T-helper 1 cell treated with Interleukin-12 subunit alpha and Interleukin-12 subunit beta and Interleukin-4 antibody, amounts not matched to agents 30 μg/mL and 1 μg/mL, for 36 hours (primary cell): ENCODE measurements at regions not wholly inside any gene's neighbourhood (a gene's known extent, or its start where the extent isn't known, plus 50 kb on each side); places are given as distances from the start of the nearest gene placed in this dataset.

Experiments used
- H3K27ac Mint-ChIP-seq: one replicate; pipeline ENCODE4 v1.8.0; 2021; ENCODE audit warnings: mild to moderate bottlenecking, mixed read lengths
- H3K27me3 Mint-ChIP-seq: one replicate; pipeline ENCODE4 v1.8.0; 2021; ENCODE audit warnings: low read depth, mixed read lengths
- H3K36me3 Mint-ChIP-seq: one replicate; pipeline ENCODE4 v1.8.0; 2021; ENCODE audit warnings: low read depth, mixed read lengths
- H3K4me1 Mint-ChIP-seq: one replicate; pipeline ENCODE4 v1.8.0; 2021; ENCODE audit warnings: low read depth, mixed read lengths
- H3K4me3 Mint-ChIP-seq: one replicate; pipeline ENCODE4 v1.8.0; 2021; ENCODE audit warnings: mild to moderate bottlenecking, moderate library complexity, mixed read lengths
- H3K9me3 Mint-ChIP-seq: one replicate; pipeline ENCODE4 v1.8.0; 2021; ENCODE audit warnings: mixed read lengths

DNA sequence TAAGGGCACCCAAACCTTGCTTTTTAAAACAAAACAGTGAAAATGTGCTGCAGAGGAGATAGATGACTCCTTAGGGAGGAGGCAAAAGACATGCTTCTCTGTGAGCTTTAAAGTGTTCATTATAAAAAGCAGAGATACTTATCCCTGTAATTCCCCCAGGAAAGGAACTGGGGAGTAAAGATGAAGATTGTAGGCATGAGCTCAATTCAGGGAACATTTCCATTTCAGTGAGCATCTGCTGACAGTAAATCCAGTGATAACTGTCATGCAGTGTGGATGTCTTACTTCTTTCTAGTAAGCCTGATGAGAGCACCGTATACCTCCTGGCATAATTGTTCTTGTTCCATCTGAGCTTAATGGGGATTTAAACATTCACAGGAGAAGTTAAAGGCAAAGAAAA lies 1296.5 kb downstream of the MRPL39 start:
- Mint-ChIP-seq H3K27ac (no peak overlapping the region), H3K4me3 (no peak overlapping the region), H3K27me3 (no peaks in the 10 kb centered on the region), H3K9me3 (peaks cover 3% of the 10 kb centered on the region), H3K36me3 (no peaks in the 10 kb centered on the region), H3K4me1 (no peaks in the 10 kb centered on the region)

DNA sequence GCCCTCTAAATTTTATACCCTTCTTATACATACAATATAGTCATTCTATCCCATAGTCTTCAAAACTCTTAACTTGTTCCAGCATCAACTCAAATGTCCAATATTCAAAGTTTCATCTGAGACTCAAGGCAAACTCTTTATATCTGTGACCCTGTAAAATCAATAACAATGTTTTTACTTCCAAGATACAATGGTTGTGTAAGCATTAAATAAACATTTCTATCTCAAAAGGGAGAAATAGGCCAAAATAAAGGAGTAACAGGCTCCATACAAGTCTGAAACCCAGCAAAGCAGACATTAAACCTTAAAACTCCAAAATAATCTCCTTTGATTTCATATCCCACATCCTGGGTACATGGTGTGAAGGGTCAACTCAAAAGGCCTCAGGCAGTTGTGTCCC lies 1299.1 kb downstream of the MRPL39 start:
- Mint-ChIP-seq H3K36me3 (no peaks in the 10 kb centered on the region), H3K4me3 (no peak overlapping the region), H3K27me3 (no peaks in the 10 kb centered on the region), H3K4me1 (no peaks in the 10 kb centered on the region), H3K9me3 (peaks cover 3% of the 10 kb centered on the region), H3K27ac (no peak overlapping the region)

DNA sequence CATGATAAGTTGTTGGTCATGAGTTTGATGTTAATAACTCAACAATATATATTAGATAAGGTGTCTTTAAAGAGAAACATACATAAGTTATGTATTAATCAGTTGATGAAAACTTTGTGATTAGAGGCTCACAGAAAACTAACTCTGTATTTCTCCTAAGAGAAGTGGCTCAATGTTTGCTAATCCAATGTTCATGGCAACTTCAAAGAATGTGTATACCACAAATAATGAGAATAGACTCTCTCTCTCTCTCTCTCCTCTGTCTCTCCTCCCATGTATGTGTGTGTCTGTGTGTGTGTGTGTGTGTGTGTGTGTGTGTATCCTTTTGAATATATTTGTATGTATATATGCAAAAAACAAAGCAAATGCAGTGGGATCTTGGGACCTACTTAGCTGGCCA lies 1304.9 kb downstream of the MRPL39 start:
- Mint-ChIP-seq H3K27ac (no peak overlapping the region), H3K27me3 (no peaks in the 10 kb centered on the region), H3K4me1 (no peaks in the 10 kb centered on the region), H3K36me3 (no peaks in the 10 kb centered on the region), H3K4me3 (no peak overlapping the region), H3K9me3 (no peaks in the 10 kb centered on the region)

DNA sequence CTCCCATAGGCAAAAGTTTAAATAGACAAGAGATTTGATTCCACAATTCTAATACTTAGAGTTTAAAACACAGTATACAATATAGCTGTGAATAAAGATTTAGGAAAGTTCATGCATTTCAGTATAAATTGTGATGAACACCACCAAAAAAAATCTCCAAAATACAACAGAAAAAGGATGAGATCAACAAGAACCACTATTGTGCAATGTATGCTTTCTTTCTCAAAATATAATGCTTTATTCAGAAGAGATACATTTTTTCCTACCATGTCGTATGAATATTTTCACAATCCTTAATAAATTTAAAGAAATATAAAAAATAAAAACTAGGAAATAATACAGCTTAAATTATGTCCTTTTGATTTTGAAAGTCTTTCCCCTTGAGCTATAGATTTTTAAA lies 1309.2 kb downstream of the MRPL39 start:
- H3K4me1 Mint-ChIP-seq: no peaks in the 10 kb centered on the region
- no peak overlapping the region for H3K27ac Mint-ChIP-seq
- H3K27me3 Mint-ChIP-seq: no peaks in the 10 kb centered on the region
- no peak overlapping the region for H3K4me3 Mint-ChIP-seq
- H3K9me3 Mint-ChIP-seq: no peaks in the 10 kb centered on the region
- H3K36me3 Mint-ChIP-seq: no peaks in the 10 kb centered on the region

DNA sequence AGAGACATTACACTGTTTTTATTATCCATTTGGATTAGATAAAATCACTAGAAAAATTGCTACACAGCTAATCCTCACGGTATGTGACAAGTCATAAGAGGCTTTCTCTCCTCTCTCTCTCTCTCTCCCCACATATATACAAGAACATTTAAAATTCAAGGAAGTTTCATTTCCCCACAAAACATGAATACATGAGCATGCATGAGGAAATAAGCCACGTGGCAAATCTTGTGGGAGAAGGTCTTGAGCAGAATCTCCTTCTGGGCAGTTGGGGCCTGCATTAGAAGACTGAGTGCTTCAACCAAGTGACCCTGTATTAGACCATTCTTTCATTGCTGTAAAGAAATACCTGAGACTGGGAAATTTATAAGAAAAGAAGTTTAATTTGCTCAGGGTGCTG lies 1313.1 kb downstream of the MRPL39 start:
- Mint-ChIP-seq H3K36me3 (no peaks in the 10 kb centered on the region), H3K4me1 (peaks cover 6% of the 10 kb centered on the region), H3K4me3 (no peak overlapping the region), H3K27ac (no peak overlapping the region), H3K27me3 (no peaks in the 10 kb centered on the region), H3K9me3 (no peaks in the 10 kb centered on the region)

DNA sequence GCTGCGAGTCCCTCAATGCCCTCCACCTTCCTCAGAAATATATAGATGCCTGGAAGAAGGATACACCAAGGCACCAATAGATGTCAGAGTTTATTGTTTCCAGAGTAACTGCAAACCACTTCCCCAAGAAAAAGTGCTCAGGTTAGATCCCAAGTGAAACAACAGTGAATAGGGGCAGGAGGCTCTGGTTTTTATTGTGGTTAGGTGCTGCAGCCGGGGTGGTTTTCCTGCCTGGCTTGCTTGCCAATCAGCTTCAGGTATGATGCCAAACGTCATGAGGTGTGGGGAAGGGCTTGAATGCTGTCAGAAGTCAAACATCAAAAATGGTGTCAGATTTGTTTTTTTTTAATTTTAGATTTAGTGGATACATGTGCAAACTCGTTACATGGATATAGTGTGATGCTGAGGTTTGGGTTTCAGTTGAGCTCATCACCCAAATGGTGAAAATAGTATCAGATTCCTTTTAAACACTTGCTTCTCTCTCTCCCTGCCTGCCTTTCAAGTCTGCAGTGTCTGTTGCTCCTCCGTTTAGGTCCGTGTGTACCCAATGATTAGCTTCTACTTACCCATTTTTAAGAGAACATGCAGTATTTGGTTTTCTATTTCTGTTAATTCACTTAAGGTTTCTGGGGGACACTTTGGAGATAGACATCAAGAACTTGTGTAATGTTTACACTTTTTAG lies 1317.0 kb downstream of the MRPL39 start:
- Mint-ChIP-seq H3K4me1 (peaks cover 6% of the 10 kb centered on the region), H3K27ac (no peak overlapping the region), H3K36me3 (no peaks in the 10 kb centered on the region), H3K9me3 (no peaks in the 10 kb centered on the region), H3K4me3 (peak overlapping the region; percentile 12), H3K27me3 (no peaks in the 10 kb centered on the region)

DNA sequence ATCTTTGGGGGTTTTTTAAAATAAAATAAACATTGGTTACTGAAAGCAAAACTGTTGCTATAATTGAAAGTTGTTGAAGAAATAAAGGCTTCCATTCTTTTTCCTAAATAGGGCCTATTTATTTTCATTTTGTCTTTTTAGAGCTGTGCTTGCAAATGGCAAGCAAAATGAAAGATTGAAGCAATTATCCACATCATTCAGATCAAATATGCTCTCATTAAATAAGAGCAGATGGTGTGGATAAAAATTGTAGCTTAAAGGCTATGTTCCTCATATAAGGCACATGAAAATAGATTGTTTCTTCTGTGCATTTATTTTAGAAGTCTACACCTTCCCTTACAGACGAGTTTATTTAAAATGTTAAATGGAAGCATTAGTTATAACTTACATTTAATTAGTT lies 1317.7 kb downstream of the MRPL39 start:
- H3K27ac Mint-ChIP-seq: no peak overlapping the region

DNA sequence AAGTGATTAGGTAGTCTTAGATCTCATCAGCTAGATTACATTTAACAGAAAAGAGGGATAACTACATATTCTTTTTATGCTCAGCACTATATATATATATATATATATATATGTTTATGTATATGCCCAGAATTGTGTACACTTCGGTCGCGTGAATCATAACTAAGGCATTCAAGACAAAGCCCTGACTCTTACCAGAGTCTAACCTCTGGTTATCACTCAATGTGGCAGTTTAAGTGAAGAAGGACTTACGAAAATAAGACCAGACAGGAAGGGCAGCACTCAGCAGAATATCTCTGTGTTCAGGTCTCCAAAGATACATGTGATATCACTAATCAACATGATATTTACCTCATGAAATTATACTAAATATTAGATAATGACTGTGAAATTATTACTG lies 1326.7 kb downstream of the MRPL39 start:
- Mint-ChIP-seq H3K4me1 (no peaks in the 10 kb centered on the region), H3K4me3 (no peak overlapping the region), H3K9me3 (no peaks in the 10 kb centered on the region), H3K27me3 (no peaks in the 10 kb centered on the region), H3K36me3 (no peaks in the 10 kb centered on the region), H3K27ac (no peak overlapping the region)

More for the DNA sequence above, 1317.7 kb downstream of the MRPL39 start:
- H3K4me3 Mint-ChIP-seq: no peak overlapping the region
- H3K4me1 Mint-ChIP-seq: peaks cover 6% of the 10 kb centered on the region
- no peaks in the 10 kb centered on the region for H3K9me3 Mint-ChIP-seq
- H3K27me3 Mint-ChIP-seq: no peaks in the 10 kb centered on the region
- no peaks in the 10 kb centered on the region for H3K36me3 Mint-ChIP-seq

DNA sequence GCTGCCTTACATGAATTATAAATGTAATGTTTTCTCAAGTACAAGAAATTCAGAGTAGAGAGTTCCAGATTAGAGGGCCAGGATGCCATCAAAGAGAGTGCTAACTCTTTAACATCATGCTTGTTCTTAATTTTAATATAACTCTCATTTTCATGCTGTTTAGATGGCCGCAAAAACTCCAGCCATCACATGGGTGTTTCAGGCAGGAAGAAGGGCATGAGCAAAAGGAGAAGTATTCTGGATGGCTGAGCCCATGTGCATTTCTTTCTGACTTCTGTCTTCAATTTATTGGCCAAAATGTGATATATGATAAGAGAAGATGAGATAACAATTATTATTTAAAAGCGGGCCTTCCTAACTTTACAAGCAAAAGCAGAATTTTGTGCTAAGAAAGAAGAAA lies 1328.6 kb downstream of the MRPL39 start:
- no peaks in the 10 kb centered on the region for H3K9me3 Mint-ChIP-seq
- H3K4me3 Mint-ChIP-seq: no peak overlapping the region
- H3K36me3 Mint-ChIP-seq: no peaks in the 10 kb centered on the region
- H3K4me1 Mint-ChIP-seq: no peaks in the 10 kb centered on the region
- no peaks in the 10 kb centered on the region for H3K27me3 Mint-ChIP-seq
- no peak overlapping the region for H3K27ac Mint-ChIP-seq

DNA sequence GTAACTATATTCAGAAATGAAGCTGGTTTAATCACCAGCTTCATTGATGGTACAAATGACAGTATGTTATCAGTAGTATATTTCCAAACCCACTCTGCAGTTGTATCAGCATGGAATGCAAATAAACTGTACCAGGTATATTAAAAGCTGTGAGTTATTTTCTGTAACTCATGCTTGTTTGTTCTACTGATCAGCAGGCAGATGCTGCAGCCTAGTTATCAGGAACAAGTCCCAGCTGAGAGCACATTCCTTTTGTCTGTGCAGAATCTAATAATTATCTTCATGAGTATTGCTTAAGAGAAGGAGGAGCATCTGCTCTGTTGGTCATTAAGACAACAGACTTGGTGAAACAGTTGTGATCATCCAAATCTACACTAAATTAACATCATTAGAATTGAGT lies 1331.1 kb downstream of the MRPL39 start:
- Mint-ChIP-seq H3K27me3 (no peaks in the 10 kb centered on the region), H3K4me1 (no peaks in the 10 kb centered on the region)

DNA sequence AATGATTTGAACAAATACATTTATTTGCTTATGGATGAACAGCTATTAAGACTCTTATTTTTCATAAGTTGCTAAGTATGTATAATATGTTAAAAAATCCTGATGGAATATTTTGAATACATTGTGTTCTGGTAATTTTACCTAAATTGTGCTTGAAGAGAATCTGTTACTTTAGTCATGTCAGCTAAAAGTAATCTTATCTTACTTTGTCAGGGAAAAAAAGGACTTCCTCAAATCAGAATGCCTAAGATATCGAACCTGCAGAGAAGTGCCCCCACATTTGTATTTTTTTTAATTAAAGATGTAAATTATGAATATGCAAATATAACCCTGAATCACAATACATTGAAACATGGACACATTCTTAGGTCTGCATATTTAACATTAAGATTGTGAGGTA lies 1331.7 kb downstream of the MRPL39 start:
- no peak overlapping the region for H3K27ac Mint-ChIP-seq
- no peaks in the 10 kb centered on the region for H3K36me3 Mint-ChIP-seq
- no peaks in the 10 kb centered on the region for H3K9me3 Mint-ChIP-seq
- H3K4me3 Mint-ChIP-seq: no peak overlapping the region
- no peaks in the 10 kb centered on the region for H3K27me3 Mint-ChIP-seq
- no peaks in the 10 kb centered on the region for H3K4me1 Mint-ChIP-seq

More for the DNA sequence above, 1331.1 kb downstream of the MRPL39 start:
- no peaks in the 10 kb centered on the region for H3K9me3 Mint-ChIP-seq
- no peak overlapping the region for H3K27ac Mint-ChIP-seq
- H3K4me3 Mint-ChIP-seq: no peak overlapping the region
- H3K36me3 Mint-ChIP-seq: no peaks in the 10 kb centered on the region

DNA sequence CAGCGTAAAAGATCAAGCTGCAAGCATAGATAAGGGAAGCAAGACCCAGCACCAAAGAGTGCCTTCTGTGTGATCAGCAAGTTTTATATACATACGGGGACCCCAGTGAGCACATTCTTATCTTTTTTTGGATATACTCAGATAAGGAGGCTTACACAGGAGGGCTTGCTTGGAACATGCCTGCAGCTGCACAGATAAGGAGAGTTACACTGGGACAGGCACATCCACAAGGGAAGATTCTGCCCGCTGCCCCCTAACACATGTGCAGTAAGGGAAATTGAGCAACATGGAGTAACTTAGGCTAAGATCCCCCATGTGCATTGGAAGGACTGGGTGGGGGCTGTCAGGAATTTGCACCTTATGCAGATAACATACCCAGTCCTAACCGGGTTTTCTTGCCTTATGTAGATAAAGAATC lies 1334.8 kb downstream of the MRPL39 start:
- Mint-ChIP-seq H3K27me3 (no peaks in the 10 kb centered on the region), H3K4me3 (no peak overlapping the region), H3K27ac (no peak overlapping the region), H3K4me1 (no peaks in the 10 kb centered on the region), H3K9me3 (no peaks in the 10 kb centered on the region), H3K36me3 (no peaks in the 10 kb centered on the region)

DNA sequence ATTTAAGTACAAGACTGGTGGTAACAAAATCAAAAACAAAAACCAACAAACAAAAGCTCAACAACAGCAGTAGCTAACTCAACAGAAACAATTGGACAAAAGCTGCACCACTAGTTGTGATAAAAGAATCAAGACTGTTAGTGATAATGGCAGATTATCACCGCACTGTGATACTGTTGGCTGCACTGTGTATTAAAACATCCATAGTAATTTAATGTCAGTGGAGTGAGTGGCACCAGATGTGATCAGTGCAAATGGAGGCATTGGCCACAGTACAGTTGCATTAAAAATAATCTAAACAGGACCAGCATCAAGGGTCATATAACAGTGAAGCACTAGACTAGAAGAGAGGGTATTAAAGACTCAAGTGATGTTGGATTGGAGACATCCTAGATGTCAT lies 1341.3 kb downstream of the MRPL39 start:
- H3K9me3 Mint-ChIP-seq: no peaks in the 10 kb centered on the region
- H3K27me3 Mint-ChIP-seq: no peaks in the 10 kb centered on the region
- no peaks in the 10 kb centered on the region for H3K36me3 Mint-ChIP-seq
- no peaks in the 10 kb centered on the region for H3K4me1 Mint-ChIP-seq
- no peak overlapping the region for H3K4me3 Mint-ChIP-seq
- no peak overlapping the region for H3K27ac Mint-ChIP-seq

DNA sequence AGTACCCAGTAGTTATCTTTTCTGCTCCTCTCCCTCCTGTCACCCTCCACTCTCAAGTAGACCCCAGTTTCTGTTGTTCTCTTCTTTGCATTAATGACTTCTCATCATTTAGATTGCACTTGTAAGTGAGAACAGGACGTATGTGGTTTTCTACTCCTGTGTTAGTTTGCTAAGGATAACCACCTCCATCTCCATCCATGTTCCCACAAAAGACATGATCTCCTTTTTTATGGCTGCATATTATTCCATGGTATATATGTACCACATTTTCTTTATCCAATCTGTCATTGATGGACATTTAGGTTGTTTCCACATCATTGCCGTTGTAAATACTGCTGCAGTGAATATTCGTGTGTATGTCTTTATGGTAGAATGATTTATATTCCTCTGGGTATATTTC lies 1346.5 kb downstream of the MRPL39 start:
- no peaks in the 10 kb centered on the region for H3K27me3 Mint-ChIP-seq
- no peaks in the 10 kb centered on the region for H3K36me3 Mint-ChIP-seq
- peaks cover 3% of the 10 kb centered on the region for H3K9me3 Mint-ChIP-seq
- H3K27ac Mint-ChIP-seq: no peak overlapping the region
- no peak overlapping the region for H3K4me3 Mint-ChIP-seq
- H3K4me1 Mint-ChIP-seq: no peaks in the 10 kb centered on the region

DNA sequence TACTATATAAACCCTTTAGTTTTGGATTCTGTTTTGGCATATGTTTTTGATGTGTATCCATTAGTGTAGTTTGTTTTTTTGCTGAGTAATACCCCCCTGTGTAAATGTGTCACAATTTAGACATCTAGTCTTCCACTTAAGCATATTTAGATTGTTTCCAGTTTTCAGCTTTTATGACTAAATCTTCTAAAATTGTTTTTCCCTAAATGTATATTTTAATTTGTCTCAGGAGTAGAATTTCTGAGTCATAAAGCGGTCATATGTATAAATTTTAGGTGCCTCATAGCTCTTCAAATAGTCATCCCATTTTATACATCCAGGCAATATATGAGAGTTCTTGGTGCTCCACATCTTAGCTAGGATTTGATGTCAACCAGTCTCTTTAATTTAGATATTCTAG lies 1348.0 kb downstream of the MRPL39 start:
- Mint-ChIP-seq H3K27me3 (no peaks in the 10 kb centered on the region), H3K9me3 (peaks cover 3% of the 10 kb centered on the region), H3K27ac (no peak overlapping the region), H3K36me3 (no peaks in the 10 kb centered on the region), H3K4me1 (no peaks in the 10 kb centered on the region), H3K4me3 (no peak overlapping the region)

DNA sequence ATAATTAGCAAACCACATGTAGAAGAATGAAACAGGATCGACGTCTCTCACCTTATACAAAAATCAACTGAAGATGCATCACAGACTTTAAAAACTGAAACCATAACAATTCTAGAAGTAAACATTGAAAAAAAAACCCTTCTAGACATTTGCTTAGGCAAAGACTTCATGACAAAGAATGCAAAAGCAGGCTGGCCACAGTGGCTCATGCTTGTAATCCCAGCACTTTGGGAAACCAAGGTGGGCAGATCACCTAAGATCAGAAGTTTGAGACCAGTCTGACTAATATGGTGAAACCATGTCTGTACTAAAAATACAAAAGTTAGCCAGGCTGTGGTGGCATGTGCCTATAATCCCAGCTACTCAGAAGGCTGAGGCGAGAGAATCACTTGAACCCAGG lies 1351.7 kb downstream of the MRPL39 start:
- Mint-ChIP-seq H3K4me3 (no peak overlapping the region), H3K9me3 (peaks cover 6% of the 10 kb centered on the region), H3K4me1 (no peaks in the 10 kb centered on the region), H3K27ac (no peak overlapping the region), H3K36me3 (no peaks in the 10 kb centered on the region), H3K27me3 (no peaks in the 10 kb centered on the region)
